ENCODE measurements at regions not wholly inside any gene's neighbourhood (a gene's known extent, or its start where the extent isn't known, plus 50 kb on each side); places are given as distances from the start of the nearest gene placed in this dataset.
A peak's percentile ranks its signal among the peaks of the same experiment; 100 is the strongest.

GRCh38 chr13:76036176-76036575 is 400.0 kb downstream of the LMO7 start:
- DNase-seq, result no peak

DNA sequence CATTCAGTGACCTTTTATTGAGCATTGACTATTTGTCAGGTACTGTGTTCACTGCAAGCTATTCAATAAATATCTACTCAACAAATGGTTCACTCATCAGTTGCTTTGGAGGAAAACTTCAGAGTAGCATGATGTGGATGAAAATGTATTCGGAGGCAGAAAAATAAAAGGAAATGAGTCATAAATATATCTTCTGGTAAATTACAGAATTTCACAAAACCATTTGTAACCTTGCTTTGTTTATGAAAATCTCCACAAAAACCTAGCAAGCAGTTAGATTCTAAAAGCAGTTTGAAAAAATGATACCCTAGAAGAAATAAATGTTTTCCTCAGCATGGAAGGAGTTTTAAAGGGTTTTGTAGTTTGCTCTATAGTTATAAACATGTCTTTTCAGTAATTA is 399.6 kb downstream of the LMO7 start:
- DNase-seq, result no peak

GRCh38 chr13:76029706-76030105 is 393.6 kb downstream of the LMO7 start:
- DNase-seq, result no peak

DNA sequence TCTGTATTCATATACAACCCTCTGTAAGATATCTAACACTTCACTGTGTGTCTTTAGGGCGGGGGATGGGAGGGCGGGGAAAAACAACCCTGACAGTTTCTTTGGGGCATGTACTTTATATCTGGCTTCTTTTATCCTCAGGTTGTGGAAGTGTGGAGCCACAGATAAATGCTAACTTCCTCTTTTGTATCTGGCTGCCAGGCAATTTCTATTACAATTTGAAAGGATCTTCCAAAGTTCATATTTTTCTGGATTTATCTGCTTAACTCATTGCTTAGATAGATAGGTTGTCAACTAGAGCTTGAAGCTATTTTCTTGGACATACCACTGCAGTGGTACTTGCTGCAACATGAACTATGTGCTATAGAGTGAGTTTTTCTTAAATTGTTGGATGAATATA is 393.0 kb downstream of the LMO7 start:
- no peak for DNase-seq

- no peak for DNase-seq
These were observed 391.0 kb downstream of the LMO7 start for GRCh38 chr13:76027131-76027530.

DNA sequence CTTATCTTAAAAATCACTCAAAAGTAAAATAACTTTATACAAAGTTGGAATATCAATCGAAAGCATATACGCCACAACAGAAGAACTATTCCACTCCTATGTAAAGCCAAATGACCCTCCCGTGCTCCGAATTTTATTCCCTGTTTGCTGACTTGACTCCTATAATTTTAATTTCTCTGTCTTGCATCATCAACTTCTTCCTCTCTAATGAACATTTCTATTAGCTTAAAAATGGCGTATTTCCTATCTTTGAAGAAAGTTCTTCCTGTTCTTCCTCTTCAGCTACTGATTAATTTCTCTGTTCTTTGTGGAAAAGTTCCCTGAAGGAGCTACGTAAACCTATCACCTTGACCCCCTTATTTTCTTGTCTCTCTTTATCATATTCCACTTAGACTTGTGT is 389.3 kb downstream of the LMO7 start:
- DNase-seq, result no peak

DNA sequence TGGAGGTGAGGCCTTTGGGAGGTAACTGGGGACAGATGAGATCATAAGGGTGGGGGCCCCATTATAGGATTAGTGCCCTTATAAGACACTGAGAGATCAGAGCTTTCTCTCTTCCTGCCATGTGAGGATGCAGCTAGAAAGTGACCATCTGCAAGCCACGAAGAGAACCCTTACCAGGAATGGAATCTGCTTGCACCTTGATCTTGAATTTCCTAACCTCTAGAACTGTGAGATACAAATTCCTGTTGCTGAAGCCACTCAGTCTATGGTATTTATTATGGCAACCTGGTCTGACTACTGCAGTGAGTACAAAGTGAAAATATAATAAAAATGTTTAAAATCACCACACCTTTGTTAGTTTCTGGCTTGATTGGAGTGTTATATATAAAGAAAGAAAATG is 388.0 kb downstream of the LMO7 start:
- DNase-seq, result no peak

DNA sequence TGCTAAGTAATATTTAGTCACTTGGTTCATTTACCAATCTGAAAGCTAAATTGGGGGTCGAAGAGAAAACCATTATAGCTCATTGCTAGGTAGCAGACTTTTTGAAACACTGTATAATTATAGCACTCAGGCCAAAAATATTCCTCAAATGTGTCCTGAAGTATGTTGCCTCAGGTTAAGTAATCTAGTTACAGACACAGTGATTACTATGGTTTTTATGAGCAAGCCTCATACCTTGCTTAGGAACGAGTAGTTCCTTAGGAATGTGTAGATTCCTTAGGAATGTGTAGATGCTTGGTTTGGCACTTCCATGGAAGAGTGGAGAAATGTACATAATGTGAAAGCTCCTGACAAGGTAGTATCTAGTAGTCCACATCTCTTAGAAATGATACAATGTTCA is 387.5 kb downstream of the LMO7 start:
- DNase-seq, result peak; percentile 82

GRCh38 chr13:76020421-76020955 is 384.4 kb downstream of the LMO7 start:
- DNase-seq, result no peak

DNA sequence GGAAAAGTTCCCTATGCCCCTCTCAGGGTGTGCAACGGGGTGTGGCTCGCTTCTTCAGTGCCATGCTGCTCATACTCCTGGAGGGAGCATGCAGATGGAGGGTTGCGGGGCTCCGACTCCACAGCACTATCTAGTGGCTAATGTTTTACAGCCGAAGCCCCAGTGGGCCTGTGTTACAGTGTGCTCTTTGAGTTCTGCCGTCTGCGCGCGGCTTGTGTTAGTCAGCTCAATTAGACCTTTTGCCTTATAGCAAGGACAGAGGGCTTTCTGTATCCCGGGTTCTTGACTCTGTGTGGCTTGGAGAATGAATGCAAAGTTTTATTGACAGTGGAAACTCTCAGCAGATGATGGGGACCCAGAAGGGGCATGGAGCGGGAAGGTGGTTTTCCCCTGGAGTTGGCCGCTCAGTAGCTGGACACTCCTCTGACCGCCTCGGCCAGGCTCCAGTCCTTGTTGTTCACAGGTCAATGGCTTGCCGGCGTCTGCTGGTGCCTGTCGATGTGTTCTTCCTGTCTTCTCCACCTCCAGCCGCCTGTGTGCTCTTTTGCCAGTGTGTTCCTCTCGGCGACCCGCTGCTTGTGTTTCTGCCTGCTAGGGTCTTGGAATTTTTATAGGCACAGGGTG is 383.4 kb downstream of the LMO7 start:
- DNase-seq, result no peak

- no peak for DNase-seq
These were observed 381.9 kb downstream of the LMO7 start for GRCh38 chr13:76017861-76018556.

GRCh38 chr13:76016799-76017400 is 380.8 kb downstream of the LMO7 start:
- DNase-seq, result no peak

GRCh38 chr13:76014406-76015318 is 378.5 kb downstream of the LMO7 start:
- DNase-seq, result peak; percentile 38

DNA sequence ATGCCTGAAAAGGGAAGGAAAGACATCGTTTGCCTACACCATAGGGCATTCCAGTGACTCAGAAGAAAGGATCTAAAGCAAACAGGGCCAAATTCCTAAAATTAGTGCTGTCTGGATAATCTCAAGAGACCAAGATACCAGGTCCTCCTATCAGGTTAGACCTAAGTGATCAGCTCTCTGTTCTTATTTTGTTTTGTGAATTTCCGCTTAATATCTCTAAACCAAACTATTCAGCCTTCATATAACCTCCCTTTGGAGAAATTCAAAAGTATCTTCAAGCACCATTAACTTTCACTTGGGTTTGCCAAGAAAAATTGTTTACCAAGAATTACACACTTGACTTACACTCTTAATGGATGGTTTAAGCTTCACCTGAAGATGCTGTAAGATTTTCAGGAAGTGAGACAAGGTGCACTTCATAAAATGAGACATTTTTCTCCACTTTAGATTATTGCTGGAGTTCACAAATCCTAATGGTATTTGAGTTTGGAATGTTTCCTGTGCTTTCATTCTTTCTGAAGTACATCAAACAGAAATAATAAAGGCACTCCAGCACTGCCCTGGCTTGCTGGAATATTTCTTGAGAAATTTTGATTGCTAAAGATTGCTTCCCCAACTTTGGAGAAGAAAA is 376.1 kb downstream of the LMO7 start:
- DNase-seq, result peak; percentile 70

GRCh38 chr13:76009267-76009890 is 373.2 kb downstream of the LMO7 start:
- DNase-seq, result peak; percentile 8

GRCh38 chr13:76004416-76004815 is 368.3 kb downstream of the LMO7 start:
- DNase-seq, result peak; percentile 35

DNA sequence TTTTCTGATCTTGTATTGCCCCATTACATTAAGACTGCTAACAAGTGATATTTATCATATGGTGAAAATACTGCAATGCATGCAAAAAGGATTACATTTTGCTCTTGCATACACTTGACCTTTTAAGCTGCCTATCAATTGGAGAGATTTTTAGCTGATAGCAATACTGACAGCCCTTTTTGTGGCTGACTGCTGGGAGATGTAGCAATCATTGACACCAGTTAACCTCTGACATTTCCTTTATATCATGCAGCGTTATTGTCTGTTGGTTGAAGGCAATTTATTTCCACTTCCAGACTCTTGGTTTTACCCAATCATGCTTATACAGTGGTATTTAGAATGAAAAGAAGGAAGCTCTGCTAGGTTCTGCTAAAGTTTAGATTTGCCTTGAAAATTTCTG is 364.0 kb downstream of the LMO7 start:
- DNase-seq, result no peak

GRCh38 chr13:75996582-75996981 is 360.5 kb downstream of the LMO7 start:
- no peak for DNase-seq

DNA sequence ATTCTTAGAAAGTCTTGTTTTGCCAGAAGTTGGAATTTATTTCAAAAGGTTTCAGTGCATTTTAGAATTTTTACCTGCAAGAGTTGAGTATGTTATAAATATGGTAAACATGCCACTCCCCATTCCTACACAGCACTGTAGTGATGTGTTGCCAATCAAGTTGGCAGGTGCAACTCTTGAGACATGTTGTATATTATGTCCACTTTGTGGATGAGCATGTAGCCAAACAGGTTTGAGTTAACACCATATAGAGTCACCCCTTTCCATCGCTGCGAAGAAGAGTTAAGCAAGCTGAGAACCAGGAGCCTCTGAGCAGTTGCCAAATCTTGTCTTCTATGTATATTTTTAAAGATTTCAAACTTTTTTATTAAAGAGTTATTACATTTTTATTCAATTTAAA is 359.8 kb downstream of the LMO7 start:
- DNase-seq, result no peak

DNA sequence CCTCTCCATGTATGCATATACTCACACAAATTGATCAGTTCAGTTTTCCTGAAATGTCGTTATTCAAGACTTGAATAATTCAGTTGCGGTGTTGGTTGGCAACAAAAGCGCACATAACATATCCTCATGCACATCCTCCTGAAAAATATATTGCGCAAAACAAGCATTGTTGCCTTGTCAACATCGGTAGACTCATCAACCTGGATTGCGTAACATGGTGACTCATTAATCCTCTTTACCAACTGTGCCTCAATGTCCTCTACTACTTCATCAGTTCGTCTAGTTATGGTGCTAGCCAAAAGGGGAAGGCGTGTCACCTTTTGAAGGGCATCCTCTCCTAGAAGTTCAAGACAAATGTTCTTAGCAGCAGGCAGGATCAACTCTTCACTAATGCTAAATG is 357.7 kb downstream of the LMO7 start:
- no peak for DNase-seq

DNA sequence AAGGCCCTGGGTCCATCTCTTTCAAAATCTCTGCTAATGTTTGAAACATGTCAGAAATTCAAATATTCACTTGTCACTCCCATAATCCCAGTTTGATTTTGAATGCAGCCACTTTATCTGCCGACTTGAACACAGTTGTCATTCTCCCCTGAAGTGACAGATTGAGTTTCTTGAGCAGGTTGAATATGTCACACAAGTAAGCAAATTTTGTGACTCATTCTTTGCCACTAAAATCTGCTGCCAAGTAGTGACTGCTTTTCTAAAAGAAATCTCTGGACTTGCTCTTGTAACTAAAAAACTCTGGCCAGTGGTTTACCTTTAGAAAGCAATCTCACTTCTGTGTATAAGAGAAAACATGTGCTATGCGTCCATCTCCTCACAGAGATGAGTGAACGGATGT is 357.1 kb downstream of the LMO7 start:
- DNase-seq, result no peak

DNA sequence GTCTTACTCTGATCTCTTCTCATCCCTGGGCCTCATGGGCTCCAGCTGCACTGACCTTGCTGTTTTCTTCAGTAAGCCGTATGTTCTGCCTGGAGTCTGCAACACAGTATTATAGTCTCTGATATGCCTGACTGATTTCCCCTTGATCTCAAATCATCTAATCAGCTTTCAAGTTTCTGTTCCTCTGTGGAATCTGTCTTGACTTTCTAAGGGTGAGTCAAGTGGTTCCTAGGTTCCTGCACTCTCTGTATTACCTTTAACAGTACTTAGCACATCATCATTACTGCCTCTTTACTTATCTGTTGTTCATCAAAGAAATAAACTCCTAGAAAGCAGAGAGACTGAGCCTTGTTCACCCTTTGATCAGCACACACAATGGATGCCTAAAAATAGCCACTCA is 350.7 kb downstream of the LMO7 start:
- DNase-seq, result no peak

Measured in fibroblast of skin of right quadriceps (primary cell).